A673 (cell line): ENCODE measurements at regions not wholly inside any gene's neighbourhood (a gene's known extent, or its start where the extent isn't known, plus 50 kb on each side); places are given as distances from the start of the nearest gene placed in this dataset.

Experiments
- CTCF ChIP-seq: fragments of 300-800, 200-600 bp; sonication (generic); conservative IDR thresholded peaks from 2 replicates; pipeline ENCODE4 v1.5.1; 2017; ENCODE audit warnings: low read depth, mild to moderate bottlenecking, antibody characterized with exemption, low read length, moderate library complexity, mixed read lengths
- EZH2 ChIP-seq: fragments of 200-600 bp; sonication (generic); IDR thresholded peaks from 2 replicates; pipeline ENCODE4 v1.6.1; 2017; ENCODE audit warnings: borderline replicate concordance, low read depth, mild to moderate bottlenecking, mixed read lengths, antibody characterized with exemption, low read length; ENCODE audit not compliant: poor library complexity, severe bottlenecking

- TF ChIP-seq CTCF: no peak
- no peak for TF ChIP-seq EZH2
Observed at GRCh38 chr12:115013236-115013981, 329.4 kb upstream of the TBX3 start.
